Prostate gland (tissue), 2 donors: ENCODE measurements at regions not wholly inside any gene's neighbourhood (a gene's known extent, or its start where the extent isn't known, plus 50 kb on each side); places are given as distances from the start of the nearest gene placed in this dataset.

Experiments
- POLR2AphosphoS5 ChIP-seq: sonication (generic); formaldehyde crosslinking; IDR thresholded peaks from one replicate; pipeline ENCODE4 v1.6.1; 2017; ENCODE audit warnings: antibody characterized with exemption
- TF ChIP-seq, protein P1 (sequence below), 4 experiments: fragments of 200-600 bp in 2 of 4; fragments of 450-650 bp in 2 of 4; sonication (generic) in 2 of 4; IDR thresholded peaks; 1 replicate in 3 of 4; 2 replicates in 1 of 4; pipeline ENCODE4 v1.5.1; 2016 to 2019; ENCODE audit warnings: antibody characterized with exemption in 4 of 4, mild to moderate bottlenecking in 2 of 4, moderate library complexity in 2 of 4

DNA sequence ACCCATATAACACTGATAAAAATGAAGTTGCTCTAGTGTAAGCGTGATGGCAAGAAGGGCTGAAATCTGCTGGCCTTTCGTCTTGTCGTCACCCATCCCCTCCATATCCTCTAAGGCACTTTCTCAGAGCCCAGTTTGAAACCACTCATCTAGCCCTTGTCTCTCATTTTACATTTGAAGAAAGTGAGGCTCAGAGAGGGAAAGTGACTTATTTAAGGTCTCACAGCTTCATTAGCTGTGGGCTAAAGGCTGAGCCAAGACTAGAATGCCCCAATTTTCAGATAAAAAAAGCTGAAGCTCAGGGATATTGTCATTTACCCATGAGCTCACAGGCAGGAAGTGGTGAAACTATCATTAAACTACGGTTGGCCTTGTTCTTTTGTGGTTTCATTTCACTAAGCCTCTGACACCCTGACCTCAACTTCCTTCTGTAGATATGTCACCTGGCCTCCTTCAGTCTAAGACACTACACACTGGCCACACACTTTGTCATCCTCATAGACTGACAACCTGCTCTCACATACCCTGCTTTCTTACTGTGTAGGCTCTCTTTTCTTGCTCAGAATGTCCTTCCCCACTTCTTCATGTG, 176.7 kb upstream of the DMAC1 start:
- TF ChIP-seq, protein P1, sequence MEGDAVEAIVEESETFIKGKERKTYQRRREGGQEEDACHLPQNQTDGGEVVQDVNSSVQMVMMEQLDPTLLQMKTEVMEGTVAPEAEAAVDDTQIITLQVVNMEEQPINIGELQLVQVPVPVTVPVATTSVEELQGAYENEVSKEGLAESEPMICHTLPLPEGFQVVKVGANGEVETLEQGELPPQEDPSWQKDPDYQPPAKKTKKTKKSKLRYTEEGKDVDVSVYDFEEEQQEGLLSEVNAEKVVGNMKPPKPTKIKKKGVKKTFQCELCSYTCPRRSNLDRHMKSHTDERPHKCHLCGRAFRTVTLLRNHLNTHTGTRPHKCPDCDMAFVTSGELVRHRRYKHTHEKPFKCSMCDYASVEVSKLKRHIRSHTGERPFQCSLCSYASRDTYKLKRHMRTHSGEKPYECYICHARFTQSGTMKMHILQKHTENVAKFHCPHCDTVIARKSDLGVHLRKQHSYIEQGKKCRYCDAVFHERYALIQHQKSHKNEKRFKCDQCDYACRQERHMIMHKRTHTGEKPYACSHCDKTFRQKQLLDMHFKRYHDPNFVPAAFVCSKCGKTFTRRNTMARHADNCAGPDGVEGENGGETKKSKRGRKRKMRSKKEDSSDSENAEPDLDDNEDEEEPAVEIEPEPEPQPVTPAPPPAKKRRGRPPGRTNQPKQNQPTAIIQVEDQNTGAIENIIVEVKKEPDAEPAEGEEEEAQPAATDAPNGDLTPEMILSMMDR (IDR thresholded peaks at IDR 0.05) = no peak
- TF ChIP-seq POLR2AphosphoS5 = no peak
